Eye (tissue), 1 donor: ENCODE measurements at regions not wholly inside any gene's neighbourhood (a gene's known extent, or its start where the extent isn't known, plus 50 kb on each side); places are given as distances from the start of the nearest gene placed in this dataset.

Source experiments
- DNase-seq: peaks from one replicate; pipeline ENCODE4 v3.0.0-alpha.2; 2015

- no peak for DNase-seq
These were observed 483.7 kb downstream of the TAF11L14 start for GRCh38 chr5:18117968-18118367.

GRCh38 chr5:18119156-18119785, 485.0 kb downstream of the TAF11L14 start:
- no peak for DNase-seq

GRCh38 chr5:18141222-18141621, 507.0 kb downstream of the TAF11L14 start:
- DNase-seq: peak; percentile 27

GRCh38 chr5:18142831-18143230, 508.6 kb downstream of the TAF11L14 start:
- no peak for DNase-seq

- no peak for DNase-seq
These were observed 518.4 kb downstream of the TAF11L14 start for GRCh38 chr5:18152671-18153070.

GRCh38 chr5:18158166-18158565, 523.9 kb downstream of the TAF11L14 start:
- DNase-seq: no peak

- DNase-seq: no peak
These were observed 525.1 kb downstream of the TAF11L14 start for GRCh38 chr5:18159331-18159730.

- no peak for DNase-seq
These were observed 537.4 kb downstream of the TAF11L14 start for GRCh38 chr5:18171684-18172083.

- DNase-seq: peak; percentile 2
These were observed 545.3 kb downstream of the TAF11L14 start for GRCh38 chr5:18179579-18179978.

- peak; percentile 45 for DNase-seq
These were observed 547.3 kb downstream of the TAF11L14 start for GRCh38 chr5:18181575-18181974.

- DNase-seq: no peak
These were observed 561.6 kb downstream of the TAF11L14 start for GRCh38 chr5:18195910-18196309.

- DNase-seq: no peak
These were observed 563.5 kb downstream of the TAF11L14 start for GRCh38 chr5:18197734-18198133.

GRCh38 chr5:18202164-18202563, 567.9 kb downstream of the TAF11L14 start:
- no peak for DNase-seq

- no peak for DNase-seq
These were observed 569.0 kb downstream of the TAF11L14 start for GRCh38 chr5:18203296-18203695.

GRCh38 chr5:18213666-18214065, 579.4 kb downstream of the TAF11L14 start:
- DNase-seq: no peak

- DNase-seq: no peak
These were observed 581.8 kb downstream of the TAF11L14 start for GRCh38 chr5:18216016-18216415.

- no peak for DNase-seq
These were observed 582.5 kb downstream of the TAF11L14 start for GRCh38 chr5:18216729-18217128.

GRCh38 chr5:18219241-18219640, 585.0 kb downstream of the TAF11L14 start:
- DNase-seq: no peak

- no peak for DNase-seq
These were observed 586.4 kb downstream of the TAF11L14 start for GRCh38 chr5:18220631-18221030.

- no peak for DNase-seq
These were observed 602.1 kb downstream of the TAF11L14 start for GRCh38 chr5:18236386-18236785.

- no peak for DNase-seq
These were observed 604.1 kb downstream of the TAF11L14 start for GRCh38 chr5:18238321-18238720.

GRCh38 chr5:18240971-18241370, 606.7 kb downstream of the TAF11L14 start:
- DNase-seq: no peak

GRCh38 chr5:18243846-18244245, 609.6 kb downstream of the TAF11L14 start:
- DNase-seq: no peak

GRCh38 chr5:18244309-18244708, 610.0 kb downstream of the TAF11L14 start:
- no peak for DNase-seq

- no peak for DNase-seq
These were observed 618.3 kb downstream of the TAF11L14 start for GRCh38 chr5:18252559-18252958.
